GM18505 (cell line): ENCODE measurements at regions not wholly inside any gene's neighbourhood (a gene's known extent, or its start where the extent isn't known, plus 50 kb on each side); places are given as distances from the start of the nearest gene placed in this dataset.

ENCODE experiments used
- ATAC-seq: cut with Tn5 transposase; IDR thresholded peaks from one replicate; pipeline ENCODE4 v1.9.1; 2021; ENCODE audit not compliant: unreplicated experiment
- POLR2A ChIP-seq: IDR thresholded peaks from 4 replicates; pipeline ENCODE4 v1.6.1; 2011; ENCODE audit warnings: borderline replicate concordance; ENCODE audit not compliant: insufficient read depth, insufficient read length; ENCODE audit errors: extremely low read depth

DNA sequence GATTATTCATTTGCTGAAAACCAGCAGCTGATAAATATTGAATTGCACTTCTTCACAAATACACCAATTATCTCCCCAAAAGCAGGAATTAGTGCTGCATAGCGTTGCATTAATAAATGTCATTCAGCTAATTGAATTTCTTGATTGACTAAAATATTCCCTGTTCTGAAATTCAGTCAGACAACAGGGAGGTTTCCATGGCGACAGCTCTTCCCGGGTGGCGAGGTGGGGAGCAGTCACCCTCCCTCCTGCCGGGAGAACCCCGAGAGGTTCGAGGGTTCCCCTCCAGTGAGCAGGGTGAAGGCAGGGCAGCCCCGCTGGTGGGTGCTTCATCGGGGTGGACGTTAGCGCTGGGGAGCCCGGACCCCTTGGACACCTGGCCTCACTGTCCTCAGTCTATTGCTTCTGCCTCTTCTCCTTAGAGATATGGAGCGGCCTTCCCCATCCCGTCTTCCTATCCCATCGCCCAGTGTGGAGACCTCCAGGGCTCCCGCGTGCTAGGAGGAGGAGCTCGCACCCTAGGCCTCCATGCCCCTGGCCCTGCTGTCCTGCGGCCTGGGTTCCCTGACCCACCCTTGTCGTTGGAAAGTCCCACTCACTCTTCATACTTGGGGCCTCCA lies 983.5 kb downstream of the BRD1 start:
- ATAC-seq = no peak
- TF ChIP-seq POLR2A = no peak

DNA sequence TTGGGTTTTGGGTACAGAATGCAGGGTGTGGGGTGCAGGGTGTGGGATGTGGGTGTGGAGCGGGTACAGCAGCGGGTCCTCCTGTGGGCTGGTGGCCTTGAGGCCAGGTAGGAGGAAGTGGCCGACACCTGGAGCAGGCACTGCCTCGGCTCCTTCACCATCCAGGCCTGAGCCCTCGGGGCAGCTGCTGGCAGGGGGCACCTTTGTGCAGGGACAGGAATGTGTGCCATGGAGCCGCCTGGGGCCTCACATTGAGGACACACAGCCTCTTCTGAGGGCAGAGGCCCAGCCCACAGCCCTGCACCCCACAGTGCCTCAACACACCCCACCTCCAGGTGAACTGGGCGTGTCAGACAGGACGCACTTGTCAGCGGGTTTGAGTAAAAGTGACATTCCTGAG lies 984.0 kb downstream of the BRD1 start:
- ATAC-seq = no peak

DNA sequence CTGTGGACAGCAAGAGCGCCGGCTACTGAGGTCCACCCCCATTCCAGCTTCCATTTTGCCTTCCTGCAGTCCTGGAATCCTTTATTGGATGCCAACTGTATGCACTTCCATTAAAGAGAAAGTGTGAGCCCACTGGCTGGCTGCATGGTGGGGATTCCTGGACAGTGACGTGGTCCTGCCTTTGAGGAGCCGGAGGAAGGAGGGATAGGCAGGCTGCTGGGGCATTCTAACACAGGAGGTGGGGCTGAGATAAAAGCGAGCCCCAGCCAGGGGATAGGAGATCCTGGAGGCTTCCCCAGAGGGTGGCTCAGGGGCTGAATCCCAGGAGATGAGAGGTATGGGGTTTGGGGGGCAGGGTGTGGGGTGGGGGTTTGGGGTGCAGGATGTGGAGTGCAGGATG lies 984.7 kb downstream of the BRD1 start:
- no peak for ATAC-seq
- TF ChIP-seq POLR2A = no peak

More for the DNA sequence above, 984.0 kb downstream of the BRD1 start:
- no peak for TF ChIP-seq POLR2A

DNA sequence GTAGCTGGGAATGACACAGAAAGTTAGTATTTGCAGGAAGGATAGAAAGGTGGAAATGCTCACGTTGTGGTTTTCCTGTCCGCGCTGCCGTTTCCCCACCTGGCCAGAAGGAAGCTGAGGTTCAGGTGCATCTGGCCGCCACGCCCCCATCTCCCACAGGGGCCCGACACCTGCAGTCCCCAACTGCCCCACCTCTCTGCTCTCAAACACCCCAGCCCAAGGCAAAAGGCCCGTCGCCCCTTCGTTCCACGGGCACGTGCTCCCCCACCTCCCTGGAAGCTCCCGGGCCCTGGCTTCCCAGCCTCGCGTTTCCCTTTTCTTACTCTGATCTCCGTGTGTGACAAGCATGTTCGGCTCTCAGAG lies 985.1 kb downstream of the BRD1 start:
- no peak for TF ChIP-seq POLR2A
- no peak for ATAC-seq

DNA sequence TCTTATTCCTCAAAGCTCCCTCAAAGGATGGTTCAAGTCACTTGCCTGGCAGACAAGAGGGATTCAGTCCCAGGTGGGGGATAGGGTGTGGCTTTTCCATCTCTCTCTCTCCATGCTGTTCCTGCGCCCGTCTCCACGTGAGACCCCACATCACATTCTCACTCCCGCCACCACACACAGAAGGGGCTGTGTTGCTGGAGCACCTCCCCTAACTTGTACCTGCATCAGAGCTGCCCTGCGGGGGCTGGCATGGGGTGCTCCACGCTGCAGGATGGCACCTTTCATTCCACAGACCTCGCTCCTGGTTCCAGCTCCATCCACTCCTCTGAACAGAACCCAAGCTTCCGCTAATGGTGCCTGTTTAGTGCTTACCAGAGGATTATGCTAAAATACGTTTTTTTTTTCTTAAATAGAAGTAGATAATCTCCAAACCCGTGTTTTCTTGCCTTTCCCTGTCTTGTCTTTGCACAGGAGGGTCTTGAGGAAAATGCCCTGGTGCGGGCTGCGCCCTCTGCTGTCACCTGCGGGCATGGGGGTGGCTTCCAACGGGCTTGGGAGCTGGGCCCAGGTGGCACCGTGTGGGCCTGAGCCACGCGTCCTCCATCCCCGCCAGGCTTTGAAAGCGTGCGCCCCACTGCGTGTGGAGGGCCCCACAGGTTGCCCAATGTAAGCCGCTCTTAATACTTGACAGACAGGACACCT lies 985.6 kb downstream of the BRD1 start:
- ATAC-seq = no peak

DNA sequence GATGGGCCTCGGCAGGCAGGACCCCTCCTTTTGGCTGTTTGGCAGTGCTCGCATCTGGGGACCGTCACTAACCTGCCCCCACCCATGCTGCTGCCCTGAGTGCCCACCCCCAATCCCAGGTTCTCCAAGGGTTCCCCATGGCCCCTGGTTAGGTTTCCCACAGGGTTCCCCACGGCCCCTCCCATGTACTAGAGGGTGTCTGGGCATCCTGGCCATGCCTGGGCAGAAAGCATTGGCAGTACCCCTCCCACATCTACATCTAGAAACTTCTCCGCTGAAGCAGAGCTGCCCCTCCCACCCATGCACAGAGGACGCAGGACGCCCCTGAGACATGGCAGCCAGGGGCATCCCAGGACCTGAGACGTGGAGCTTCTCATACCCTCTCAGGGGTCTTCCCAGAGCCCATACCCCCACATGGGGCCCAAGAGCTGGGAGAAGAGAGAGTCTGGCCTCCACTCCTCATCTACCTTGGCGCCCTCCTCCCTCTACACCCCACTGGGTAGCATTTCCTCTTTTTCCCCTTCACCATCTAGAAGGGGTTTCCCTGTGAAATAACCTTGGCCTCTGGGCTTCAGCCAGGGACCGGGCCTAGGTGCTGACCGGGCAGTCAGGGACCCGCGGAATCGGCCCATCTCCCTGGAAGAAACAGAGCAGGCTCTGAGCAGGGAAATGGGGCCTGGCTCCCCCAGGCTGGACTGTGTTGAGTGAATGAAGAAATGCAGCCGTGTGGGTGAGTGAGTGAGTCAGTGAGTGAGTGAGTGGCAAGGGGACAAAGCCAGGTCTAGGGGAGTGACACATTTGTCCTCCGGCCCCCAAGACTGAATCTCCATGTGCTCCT lies 987.3 kb downstream of the BRD1 start:
- TF ChIP-seq POLR2A = no peak
- ATAC-seq = no peak

More for the DNA sequence above, 985.6 kb downstream of the BRD1 start:
- TF ChIP-seq POLR2A = no peak

DNA sequence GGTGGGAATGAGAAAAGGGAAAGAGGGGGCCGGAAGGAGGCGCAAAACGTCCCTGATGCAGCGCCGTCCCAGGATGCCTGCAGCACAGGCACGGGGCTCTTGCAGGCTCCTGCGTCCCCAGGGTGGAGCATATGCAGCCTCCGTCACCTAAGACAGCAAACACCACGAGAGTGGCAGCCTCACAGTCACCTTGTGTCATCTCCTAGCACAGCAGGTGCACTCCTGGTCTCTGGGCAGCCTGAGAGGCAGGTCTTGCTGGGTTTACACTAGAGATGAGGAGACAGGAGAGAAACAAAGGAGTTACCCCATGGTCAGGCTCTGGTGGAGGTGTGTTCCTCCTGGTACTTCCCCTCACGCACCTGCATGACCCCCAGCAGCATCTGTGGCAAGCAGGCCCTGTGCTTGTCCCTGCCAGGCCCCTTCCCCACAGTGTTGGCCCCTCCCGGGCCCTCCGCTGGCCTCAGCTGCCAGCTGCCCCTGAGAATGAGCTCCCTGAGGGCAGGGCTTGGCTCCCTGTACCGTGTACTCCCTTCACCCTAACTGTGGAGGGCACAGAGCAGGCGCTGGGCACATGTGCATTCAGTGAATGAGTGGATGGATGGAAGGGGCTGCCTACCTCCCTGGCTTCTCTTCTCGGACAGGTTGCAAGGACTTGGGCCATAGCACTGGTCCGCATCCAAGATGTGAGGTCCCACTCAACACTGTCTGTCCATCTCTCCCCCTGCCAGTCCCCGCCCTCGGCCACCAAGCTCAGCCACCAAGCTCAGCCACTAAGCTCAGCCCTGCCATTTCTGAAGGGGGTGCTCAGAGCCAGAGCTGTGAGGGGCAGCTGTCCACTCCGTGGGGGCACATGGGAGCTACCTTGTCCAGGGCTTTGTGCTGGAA lies 988.6 kb downstream of the BRD1 start:
- TF ChIP-seq POLR2A = no peak
- ATAC-seq = no peak

DNA sequence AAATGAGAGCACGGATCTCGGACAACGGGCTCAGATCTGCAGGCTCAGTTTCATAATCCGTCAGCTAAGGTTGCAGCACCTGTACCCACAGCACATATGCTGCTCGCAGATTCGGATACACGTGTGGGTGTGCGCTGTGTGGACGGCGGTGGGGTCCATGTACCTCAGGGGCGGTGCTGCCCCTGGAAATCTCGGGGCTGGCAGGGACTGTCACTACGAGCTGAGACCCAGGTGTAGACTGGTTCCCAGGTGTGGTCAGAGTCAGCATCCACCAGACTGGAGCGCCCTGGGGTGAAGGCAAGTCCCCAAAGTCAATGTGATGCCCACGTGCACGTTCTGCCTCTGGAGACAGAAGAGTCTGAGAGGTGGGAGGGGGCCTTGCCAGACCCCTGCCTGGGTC lies 989.3 kb downstream of the BRD1 start:
- no peak for ATAC-seq
- TF ChIP-seq POLR2A = no peak

DNA sequence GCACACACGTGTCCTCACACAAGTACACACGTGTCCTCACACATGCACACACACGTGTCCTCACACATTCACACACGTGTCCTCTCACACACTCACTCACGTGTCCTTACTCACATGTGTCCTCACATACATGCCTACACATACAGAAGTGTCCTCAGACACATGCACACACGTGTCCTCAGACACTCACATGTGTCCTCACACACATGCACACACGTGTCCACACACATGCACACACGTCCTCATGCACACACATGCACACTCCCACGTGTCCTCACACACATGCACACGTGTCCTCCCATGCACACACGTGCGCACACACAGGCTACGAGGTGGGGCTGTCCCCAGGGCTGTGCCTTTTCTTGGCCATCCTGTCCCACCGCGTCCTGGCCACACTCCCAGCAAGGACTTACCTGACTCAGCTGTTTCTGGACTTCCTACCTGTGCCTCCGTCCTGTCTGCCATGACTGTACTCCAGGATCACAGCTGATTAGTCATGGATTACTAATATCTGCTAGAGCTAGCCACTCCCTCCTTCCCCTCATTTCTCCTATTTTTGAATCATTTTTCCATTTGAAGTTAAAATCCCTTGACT lies 990.2 kb downstream of the BRD1 start:
- ATAC-seq = no peak
- TF ChIP-seq POLR2A = no peak

DNA sequence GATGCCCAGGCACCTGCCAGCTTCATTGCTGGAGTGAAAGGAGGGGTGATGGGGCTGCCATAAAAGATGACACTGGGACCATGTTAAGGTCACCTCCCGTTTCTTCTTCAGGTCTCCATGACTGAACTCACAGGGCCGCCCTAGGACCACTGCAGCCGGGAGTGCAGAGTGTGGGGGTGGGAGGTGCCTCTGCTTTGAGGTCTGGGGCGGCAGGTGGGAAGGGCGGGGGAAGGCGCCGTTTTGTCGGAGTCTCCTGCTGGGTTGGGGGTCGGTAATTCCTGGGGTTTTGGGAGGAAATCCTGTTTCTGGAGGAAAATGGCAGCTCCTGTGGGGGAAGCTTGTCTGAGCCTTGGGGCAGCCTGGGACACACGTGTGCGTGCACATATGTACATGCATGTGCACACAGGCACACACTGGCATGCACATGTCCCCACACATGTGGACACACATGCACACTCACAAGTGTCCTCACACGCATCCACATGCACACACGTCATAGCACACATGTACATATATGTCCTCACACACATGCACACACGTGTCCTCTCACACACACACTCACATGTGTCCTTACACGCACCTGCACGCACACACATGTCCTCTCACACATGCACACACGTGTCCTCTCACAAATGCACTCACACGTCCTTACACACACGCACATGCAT lies 990.9 kb downstream of the BRD1 start:
- ATAC-seq = no peak
- TF ChIP-seq POLR2A = no peak

DNA sequence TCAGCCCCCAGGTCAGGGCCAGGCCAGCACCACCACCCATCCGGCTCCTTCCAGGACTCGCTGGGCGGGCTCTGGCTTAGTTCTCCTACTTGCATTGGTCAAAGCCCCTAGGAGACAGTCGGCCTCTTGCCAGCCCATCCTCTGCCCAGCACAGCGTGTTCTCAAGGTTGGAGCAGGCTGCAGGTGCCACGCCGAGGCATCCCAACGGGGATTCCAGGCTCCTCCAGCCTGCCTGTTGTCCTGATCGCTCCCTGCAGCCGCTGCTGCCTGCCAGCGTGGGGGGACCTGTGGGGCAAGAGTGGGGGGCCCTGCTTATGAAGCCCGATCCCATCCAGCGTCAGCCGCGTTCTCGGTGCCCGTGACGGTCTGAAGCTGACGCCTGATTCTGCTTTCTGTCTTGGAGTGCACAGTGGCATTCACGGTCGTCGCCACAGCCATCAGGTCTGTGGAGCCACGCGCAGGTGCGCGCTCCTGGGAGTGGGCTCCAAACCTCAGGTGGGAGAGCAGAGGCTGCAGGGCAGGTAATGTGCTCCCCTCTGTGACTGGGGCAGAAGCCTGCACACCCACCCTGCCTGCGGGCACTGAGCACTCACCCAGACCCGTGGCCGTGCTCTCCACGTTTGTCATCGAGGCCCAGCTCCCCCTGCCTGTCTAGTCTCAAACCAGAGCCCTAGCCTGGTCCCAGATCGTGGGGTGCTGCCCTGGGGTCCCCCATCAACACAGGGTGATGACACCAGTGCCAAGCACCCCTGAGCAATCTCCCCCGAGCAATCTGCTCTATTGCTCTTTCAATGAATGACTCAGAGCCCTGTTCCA lies 991.6 kb downstream of the BRD1 start:
- no peak for TF ChIP-seq POLR2A
- ATAC-seq = no peak
